ENCODE measurements at regions not wholly inside any gene's neighbourhood (a gene's known extent, or its start where the extent isn't known, plus 50 kb on each side); places are given as distances from the start of the nearest gene placed in this dataset.

GRCh38 chr10:58140691-58141347 is 126.9 kb downstream of the IPMK start:
- TF ChIP-seq CTCF (IDR thresholded peaks at IDR 0.05; ENCODE audit: low read depth, low read length): no peak

DNA sequence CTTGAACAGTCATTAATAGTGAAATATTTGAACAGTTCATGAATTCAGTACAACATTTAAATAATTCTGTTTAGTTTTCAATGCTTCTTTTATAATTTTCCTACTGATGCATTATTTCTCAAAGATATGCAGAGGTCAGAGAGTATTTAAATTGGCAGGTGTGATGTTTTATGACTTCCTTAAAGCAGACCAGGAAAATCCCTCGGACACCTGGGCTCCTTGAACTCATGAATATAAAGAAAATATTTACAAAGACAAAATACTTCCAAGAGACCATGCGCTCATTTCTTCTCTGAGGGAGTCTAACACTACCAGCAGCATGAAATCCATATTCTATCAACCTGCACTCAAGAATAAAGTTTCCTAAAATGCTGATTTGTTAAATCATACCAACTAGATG is 127.6 kb downstream of the IPMK start:
- H3K4me3 ChIP-seq (ENCODE audit: low read depth, low read length): no peak overlapping the region
- TF ChIP-seq CTCF (IDR thresholded peaks at IDR 0.05; ENCODE audit: low read depth, low read length): no peak

More at GRCh38 chr10:58140691-58141347, 126.9 kb downstream of the IPMK start:
- no peak overlapping the region for H3K4me3 ChIP-seq (ENCODE audit: low read depth, low read length)

- TF ChIP-seq CTCF (IDR thresholded peaks at IDR 0.05; ENCODE audit: low read depth, low read length): no peak
- H3K4me3 ChIP-seq (ENCODE audit: low read depth, low read length): no peak overlapping the region
Observed at GRCh38 chr10:58137813-58138212, 129.9 kb downstream of the IPMK start.

DNA sequence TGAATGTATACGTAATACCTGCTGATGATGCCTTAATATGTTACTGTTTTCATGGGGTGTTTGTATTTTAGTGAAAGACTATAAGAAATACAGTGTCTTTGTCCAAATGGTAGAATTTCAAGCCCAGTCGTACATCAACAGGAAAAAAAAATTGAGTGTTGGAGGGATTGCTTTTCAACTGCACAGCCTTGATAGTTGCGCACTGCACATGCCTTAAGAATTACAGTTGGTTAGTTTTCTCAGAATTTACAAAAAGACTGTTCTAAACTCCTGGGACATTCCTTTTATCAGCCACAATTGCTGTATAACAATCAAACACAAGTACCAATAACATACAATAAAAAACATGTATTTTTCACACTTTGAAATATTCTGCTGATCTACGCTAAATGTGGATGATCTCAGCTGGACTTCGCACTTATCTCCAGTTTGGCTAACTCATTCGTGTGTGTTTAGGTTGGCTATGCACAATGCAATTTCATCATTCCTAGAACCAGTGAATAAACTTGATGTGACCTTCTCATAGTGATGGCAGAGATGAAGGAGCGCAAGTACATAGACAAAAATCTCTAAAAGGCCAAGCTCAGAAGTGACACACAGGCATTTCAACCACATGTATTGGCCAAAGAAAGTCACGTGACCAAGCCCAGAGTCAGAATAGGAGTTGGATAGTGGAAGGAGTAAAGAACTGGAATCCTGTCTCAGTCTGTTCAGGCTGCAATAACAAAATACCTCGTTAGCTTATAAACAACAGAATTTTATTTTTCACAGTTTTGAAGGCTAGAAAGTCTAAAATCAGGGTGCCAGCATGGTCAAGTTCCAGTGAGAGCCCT is 152.3 kb downstream of the IPMK start:
- no peak overlapping the region for H3K4me3 ChIP-seq (ENCODE audit: low read depth, low read length)
- TF ChIP-seq CTCF (IDR thresholded peaks at IDR 0.05; ENCODE audit: low read depth, low read length): no peak

- no peak for TF ChIP-seq CTCF (IDR thresholded peaks at IDR 0.05; ENCODE audit: low read depth, low read length)
- H3K4me3 ChIP-seq (ENCODE audit: low read depth, low read length): no peak overlapping the region
Observed at GRCh38 chr10:58109731-58110130, 158.0 kb downstream of the IPMK start.

DNA sequence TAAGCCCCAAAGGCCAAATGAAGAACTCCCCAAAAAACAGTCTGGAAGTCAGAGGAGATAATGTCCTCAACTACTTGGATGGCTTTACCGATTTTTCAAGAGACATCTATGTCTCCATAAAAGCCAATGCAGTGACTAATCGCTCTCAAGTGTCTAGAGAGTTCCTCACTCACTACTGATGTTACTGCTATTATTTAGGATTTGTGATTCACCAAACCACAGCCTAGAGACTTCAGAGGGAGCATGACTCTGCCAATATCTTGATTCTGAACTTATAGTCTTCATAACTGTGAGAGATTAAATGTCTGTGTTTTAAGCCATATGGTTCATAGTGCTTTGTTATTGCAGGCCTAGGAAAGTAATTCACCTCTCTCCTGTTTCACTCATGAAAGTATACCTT is 160.2 kb downstream of the IPMK start:
- H3K4me3 ChIP-seq (ENCODE audit: low read depth, low read length): no peak overlapping the region
- TF ChIP-seq CTCF (IDR thresholded peaks at IDR 0.05; ENCODE audit: low read depth, low read length): no peak
